Fibroblast of skin of right quadriceps (primary cell): ENCODE measurements at regions not wholly inside any gene's neighbourhood (a gene's known extent, or its start where the extent isn't known, plus 50 kb on each side); places are given as distances from the start of the nearest gene placed in this dataset.
A peak's percentile ranks its signal among the peaks of the same experiment; 100 is the strongest.
"Not testable (repeated sequence)": the region's sequence is repeated elsewhere in the genome, so short reads cannot be mapped to it uniquely, and the experiment has no call there.

ENCODE experiments used
- DNase-seq: peaks from one replicate; pipeline ENCODE4 v3.0.0-alpha.2; 2013

DNA sequence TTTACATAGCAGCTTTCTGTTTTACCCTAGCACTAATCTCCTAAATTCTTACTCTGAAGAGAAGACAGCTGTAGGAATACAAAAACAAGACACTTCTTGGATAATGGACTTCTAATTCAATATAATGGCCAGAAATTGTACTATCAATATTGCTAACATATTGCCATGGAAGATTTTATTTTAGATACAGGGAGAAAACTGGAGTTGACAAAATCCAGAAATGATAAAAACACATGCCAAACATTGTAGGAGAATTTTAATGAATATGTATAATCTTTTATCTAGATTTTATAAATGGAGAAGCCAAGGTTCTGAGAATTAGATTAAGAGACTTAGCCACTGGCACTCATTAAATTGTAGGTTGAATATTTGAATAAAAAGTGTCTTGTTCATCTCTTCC is 1838.8 kb upstream of the LRRTM1 start:
- DNase-seq = no peak

DNA sequence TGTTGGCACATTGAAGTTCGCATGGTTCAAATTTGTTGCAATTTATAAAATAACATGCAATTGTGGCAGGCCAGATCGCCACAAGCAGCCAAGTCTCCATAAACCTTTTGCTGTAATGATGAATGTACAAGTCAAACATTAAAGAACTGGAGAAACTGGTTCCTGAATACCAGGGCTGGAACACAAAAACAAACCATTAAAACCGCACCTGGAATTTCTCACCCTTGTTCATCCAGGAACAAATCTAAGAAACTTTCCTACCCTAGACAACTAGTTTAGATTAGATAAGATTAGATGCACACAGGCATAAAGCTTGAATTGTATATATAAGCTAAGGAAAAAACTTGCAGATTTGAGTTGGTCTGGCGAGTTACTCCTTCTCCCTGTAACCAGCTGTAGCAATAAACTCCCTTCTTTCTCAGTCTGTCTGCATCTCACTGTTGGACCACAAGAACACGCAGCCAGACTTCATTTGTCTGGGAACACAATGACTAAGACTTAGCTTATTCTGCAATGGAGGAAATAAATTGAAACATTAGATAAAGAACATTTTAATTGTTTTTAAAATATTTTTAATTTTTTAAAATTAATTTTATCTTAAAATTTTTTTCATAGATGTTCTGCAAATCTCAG is 1835.5 kb upstream of the LRRTM1 start:
- no peak for DNase-seq

GRCh38 chr2:82137441-82137840 is 1832.9 kb upstream of the LRRTM1 start:
- no peak for DNase-seq

DNA sequence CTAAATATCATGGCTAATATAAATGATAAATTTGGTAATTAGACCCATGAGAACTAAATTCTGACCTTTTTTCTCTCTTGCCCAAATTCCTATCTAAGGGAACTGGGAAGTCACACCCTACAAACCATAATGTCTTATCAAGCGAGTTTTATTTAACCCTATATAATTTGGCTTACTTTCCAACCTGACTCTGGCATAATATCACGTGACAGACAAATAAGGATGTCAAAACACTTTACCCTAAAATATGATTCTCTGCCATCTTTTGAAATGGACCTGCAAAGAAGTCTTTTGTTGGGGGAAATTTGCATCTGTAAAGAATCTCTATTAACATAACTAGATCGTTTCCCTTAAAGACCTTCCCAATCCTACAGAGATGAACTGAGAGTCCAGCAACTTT is 1823.5 kb upstream of the LRRTM1 start:
- no peak for DNase-seq

DNA sequence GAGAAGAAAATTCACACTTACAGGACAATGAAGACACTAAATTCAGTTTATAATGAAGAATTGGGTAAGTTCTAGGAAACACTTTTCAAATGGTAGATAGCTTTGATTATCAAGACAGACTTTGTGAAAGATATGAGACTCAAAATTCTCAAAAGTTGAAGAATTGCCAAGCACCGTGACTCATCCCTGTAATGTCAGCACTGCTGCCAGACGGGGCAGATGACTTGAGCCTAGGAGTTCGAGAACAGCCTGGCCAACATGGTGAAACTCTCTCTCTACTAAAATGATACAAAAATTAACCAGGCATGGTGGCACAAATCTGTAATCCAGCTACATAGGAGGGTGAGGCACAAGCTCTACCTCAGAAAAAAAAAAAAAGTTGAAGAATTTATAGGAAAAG is 1820.1 kb upstream of the LRRTM1 start:
- DNase-seq = peak; percentile 1

DNA sequence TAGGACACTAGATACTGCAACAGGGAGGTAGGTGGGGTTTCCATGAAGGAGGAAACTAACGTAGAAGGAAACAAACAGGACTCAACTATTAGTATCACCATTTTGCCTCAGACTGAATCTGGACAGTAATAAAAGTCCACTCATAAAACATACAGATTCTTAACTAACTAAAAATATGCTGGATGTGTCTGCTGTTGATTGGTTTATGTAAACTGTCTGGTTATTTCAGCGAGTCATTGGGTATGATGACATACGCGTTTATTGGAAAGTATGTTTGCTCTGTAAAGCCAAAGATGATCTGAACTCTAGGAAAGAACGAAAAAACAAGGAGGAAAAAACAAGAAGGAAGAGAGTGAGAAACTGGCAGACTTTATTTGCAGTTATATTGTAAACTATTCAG is 1816.1 kb upstream of the LRRTM1 start:
- peak; percentile 1 for DNase-seq

GRCh38 chr2:82120115-82120514 is 1815.6 kb upstream of the LRRTM1 start:
- DNase-seq = no peak

GRCh38 chr2:82109418-82109817 is 1804.9 kb upstream of the LRRTM1 start:
- no peak for DNase-seq

DNA sequence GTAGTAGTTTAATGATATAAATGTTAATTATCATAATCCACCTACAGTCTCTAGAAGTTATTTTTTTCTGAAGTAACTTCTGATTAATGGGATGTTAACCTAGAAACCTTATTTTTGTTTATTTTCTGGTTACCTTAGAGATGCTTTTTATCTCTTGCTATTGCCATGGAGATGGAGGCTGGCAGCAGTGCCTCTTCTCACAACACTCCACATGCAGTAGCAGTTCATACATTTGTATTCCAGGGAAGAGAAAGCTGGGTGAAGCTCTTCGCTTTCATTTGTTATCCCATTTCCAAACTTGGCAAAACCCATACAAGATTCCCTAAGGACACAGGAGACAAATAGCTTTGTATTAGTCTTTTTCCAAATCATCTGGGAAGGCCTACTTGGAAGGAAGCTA is 1794.1 kb upstream of the LRRTM1 start:
- no peak for DNase-seq

DNA sequence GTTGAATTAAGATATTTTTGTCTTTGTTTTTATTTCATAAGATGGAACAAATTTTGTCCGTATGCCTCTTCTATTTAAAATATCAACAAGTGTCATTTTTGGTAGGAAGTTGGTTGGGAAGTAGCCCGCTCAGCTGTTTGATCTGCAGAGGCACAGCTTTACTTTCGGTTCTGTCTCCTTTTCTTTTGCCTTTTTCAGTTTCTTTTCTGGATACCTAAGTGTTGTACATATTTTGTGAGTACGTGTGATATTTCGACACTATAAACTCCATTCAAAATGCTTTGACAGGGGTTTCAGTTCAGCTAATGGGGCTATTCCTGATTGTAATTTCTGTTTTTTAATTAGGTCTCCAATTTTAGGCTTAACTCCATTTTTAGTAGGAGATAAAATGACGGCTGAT is 1785.0 kb upstream of the LRRTM1 start:
- no peak for DNase-seq

DNA sequence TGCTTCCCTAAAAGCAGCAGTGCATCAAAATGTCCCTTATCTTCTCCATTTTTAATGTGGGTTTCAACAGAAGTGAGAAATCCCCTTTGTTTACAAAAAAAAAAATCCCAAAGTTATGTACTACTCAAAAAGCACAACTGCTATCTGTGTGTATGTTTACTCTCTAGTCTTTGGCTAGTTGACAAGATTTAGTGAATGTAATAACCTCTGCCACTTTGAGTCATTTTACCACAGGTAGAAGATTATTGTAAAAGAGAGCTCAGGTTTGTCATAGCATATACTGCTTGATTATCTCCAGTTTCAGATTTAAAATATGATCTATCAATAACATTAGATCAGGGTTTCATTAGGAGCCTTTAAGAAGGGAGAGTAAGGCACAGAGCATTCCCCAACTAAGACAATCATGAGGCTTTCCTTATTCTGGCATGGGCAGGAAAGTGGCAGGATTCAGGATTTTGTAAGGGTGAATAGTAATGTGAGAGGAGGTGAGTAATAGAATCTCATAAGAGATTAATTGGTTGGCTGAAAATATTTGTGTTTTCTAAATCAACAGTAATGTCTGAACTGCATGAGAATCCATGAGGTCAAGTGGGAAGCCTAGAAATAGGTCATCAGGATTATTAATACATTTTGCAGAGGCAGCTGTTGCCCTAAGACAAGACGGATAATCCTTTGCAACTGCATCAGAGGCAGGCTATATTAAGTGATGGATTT is 1780.3 kb upstream of the LRRTM1 start:
- no peak for DNase-seq

GRCh38 chr2:82075875-82076274 is 1771.3 kb upstream of the LRRTM1 start:
- DNase-seq = no peak

DNA sequence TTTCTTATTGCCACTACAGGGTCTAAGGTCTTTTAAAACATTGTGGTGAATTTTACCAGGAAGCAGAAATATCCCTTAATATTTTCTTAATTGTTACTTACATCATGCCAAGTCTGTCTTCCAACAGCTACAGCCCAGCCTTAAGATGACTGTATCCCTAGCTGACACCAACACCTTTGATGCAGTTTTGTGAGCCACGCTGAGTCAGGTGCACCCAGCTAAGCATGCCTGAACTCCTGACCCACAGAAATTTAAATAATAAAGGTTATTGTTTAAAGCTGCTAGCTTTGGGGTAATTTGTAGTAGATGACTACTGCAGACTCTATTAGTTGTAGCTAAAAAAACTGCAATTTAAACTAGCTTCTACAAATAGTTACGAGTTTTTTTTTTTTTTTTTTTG is 1757.9 kb upstream of the LRRTM1 start:
- no peak for DNase-seq

DNA sequence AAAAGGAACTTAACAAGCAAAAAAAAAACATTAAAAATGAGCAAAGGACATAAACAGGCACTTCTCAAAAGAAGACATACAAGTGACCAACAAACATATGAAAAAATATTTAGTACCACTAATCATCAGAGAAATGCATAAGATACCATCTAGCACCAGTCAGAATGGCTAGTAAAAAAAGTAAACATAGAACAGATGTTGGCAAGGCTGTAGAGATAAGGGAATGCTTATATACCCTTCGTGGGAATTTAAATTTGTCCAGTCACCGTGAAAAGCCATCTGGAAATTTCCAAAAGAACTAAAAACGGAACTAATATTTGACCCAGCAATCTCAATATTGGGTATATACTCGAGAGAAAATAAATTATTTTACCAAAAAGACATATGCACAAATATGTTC is 1751.3 kb upstream of the LRRTM1 start:
- DNase-seq = no peak

GRCh38 chr2:82043867-82044266 is 1739.3 kb upstream of the LRRTM1 start:
- no peak for DNase-seq

- DNase-seq = no peak
Measured at GRCh38 chr2:82027921-82028615, 1723.5 kb upstream of the LRRTM1 start.

DNA sequence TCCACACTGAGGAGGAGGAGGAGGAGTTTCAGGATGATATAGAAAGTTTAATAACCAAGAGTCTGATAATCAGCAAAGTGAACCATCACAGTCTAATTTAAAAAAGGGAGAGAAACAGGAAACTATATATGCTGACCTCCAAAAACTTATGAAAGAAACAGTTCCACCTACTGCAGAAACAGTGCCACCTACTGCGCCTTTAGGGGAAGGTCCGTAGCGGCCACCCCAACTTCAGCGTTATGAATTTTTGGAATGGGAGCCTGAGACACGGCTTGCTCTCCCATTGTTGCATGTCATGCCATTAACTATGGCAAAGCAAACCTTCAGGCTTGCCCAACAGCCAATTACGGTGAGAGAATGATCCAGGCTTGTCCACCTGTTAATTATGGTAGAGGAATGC is 1719.2 kb upstream of the LRRTM1 start:
- peak; percentile 1 for DNase-seq

DNA sequence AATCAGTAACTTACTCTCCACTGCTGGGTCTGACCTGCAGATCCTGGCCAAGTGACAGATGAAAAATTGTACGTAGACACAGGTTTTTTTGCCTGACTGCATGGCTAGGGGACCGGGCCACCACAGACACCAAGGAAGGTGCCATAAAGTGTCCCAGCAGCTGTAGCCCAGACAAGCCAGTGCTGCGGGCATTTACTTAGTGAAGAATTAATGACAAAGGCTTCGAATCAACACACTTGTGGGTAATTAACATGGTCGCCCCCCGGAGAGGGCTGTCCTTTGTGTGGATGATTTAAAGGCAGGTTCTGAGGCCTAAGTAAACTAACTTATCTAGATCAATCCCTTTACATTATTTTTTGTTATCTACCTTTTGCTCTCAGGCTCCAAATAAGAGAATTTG is 1709.1 kb upstream of the LRRTM1 start:
- no peak for DNase-seq

DNA sequence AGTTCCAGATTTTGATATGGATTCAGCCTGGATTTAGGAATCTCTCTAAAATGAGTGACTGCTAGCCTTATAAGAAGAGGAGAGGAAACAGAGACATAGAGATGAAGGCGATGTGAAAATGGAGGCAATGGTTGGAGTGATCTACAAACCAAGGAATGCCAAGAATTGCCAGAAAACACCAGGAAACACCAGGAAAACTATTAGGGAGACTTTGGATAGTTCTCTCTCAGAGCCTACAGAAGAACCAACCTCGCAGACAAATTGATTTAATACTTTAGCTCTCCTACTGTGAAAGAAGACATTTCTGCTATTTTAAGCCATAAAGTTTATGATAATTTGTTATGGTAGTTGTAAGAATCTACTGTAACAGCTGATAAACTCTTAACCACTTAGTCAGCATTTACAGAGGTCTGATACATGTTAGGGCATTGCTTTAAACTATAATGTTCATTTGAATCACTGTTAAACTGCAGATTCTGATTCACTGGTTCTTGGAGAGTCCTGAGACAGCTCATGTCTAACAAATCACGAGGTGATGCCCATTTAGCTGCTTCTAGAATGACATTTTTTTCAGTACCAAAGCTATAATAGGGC is 1702.6 kb upstream of the LRRTM1 start:
- DNase-seq = peak; percentile 71

GRCh38 chr2:82005889-82006288 is 1701.3 kb upstream of the LRRTM1 start:
- DNase-seq = not testable (repeated sequence)

DNA sequence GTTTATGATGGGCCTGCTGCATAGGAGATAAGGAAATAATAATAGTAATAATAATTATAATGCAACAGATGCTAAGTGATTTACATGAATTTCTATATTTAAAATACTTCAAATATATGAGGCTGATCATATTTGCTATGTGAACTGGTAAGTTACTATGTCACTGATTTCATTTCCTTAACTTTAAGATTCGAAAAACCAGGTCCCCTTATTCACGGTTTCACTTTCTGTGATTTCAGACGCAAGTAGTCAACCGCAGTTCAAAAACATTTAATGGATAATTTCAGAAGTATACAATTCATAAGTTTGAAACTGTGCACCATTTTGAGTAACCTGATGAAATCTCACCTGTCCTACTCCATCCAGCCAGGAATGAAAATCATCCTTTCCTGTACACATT is 1697.1 kb upstream of the LRRTM1 start:
- DNase-seq = no peak

DNA sequence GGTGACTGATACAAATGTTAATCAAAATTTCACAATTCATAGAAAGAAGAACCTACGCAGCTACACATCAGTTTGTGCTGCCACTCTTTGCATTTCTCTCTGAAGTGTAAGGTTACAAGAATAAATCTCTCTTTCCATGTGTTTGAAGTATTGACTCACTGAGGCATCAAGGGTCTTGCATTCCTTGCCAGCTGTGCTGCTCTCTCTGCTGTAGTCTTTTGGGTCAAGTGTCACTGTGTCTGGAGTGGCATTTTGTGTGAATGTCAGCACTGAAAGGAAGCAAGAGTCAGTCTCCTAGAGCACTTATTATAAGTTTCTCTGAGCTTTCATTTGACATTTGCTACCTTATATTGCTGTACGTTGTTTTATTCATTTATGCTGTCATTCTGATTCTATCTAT is 1696.1 kb upstream of the LRRTM1 start:
- DNase-seq = no peak

DNA sequence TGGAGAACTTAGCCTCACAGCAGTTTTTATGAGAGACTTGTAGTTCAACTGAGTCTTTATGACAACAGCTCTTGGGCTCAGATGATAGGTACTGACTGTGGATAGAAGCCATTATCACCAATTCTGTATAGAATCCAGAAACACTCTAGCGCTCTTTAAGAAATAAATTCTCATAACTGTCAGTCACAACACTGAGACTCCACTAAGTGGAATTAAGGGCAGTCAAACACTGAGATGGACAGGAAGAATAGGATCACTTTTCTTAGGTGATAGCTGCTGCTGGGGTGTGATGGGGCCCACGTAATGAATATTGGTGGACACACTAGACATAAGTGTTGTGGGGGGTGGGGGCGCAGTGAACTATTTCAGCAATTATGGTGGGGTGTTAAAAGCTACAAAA is 1691.8 kb upstream of the LRRTM1 start:
- no peak for DNase-seq

DNA sequence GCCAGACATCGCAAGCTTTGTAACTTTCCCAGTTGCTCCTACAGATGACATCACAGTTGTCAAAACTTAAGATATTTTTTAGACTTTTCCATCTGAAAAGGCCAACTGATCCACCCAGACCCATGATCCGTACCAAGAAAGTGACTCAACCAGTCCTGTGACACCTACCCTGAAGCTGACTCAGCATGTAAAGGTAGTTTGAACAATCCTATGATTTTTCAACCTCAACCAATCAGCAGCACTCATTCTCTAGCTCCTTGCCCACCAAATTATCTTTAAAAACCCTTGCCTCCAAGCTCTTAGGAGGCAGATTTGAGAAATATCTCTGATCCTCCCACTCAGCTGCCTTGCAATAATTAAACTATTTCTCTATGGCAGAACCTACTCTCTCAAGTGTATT is 1686.7 kb upstream of the LRRTM1 start:
- no peak for DNase-seq
